Body of pancreas (tissue), 4 donors: ENCODE measurements at regions not wholly inside any gene's neighbourhood (a gene's known extent, or its start where the extent isn't known, plus 50 kb on each side); places are given as distances from the start of the nearest gene placed in this dataset.

Experiments
- ATAC-seq: fragments of 150-250 bp; one replicate; pipeline ENCODE4 v1.9.1; 2016
- DNase-seq, 4 donors: peaks; one replicate each; pipeline ENCODE4 v3.0.0-alpha.2; 2019
- H3K27ac ChIP-seq, 4 donors: fragments of 200-600 bp; sonication (generic); 1 replicate in 3 of 4; 2 replicates in 1 of 4; pipeline versions ENCODE4 v1.5.1 to v1.6.1; 2016 to 2019; ENCODE audit warnings: mild to moderate bottlenecking in 1 of 4, mixed read lengths in 1 of 4, moderate library complexity in 1 of 4
- H3K27me3 ChIP-seq, 2 donors: fragments of 200-600 bp; sonication (generic); one replicate each; pipeline ENCODE4 v1.6.0; 2016; ENCODE audit warnings: mild to moderate bottlenecking in 1 of 2
- H3K36me3 ChIP-seq, 2 donors: fragments of 200-600 bp; sonication (generic); replicated peaks in 1 of 2; 2 replicates each; pipeline ENCODE4 v1.5.1; 2016; ENCODE audit warnings: low read depth in 2 of 2; ENCODE audit not compliant: insufficient read depth in 1 of 2
- H3K4me1 ChIP-seq: fragments of 200-600 bp; sonication (generic); one replicate; pipeline ENCODE4 v1.6.0; 2016
- H3K4me3 ChIP-seq, 2 donors: fragments of 200-600 bp; sonication (generic); 1 replicate in 1 of 2; 2 replicates in 1 of 2; pipeline ENCODE4 v1.5.1; 2016 to 2019
- H3K9me3 ChIP-seq, 3 donors: fragments of 200-600 bp; sonication (generic); 1 replicate in 2 of 3; 2 replicates in 1 of 3; pipeline ENCODE4 v1.5.1; 2016
- POLR2A ChIP-seq, 3 donors: fragments of 450-650 bp; IDR thresholded peaks; one replicate each; pipeline ENCODE4 v1.6.1; 2016; ENCODE audit warnings: antibody characterized with exemption in 3 of 3, mild to moderate bottlenecking in 2 of 3
- WGBS, 2 donors: methylation state at CpG; one replicate each; pipeline ENCODE4 v1.1.5; 2017; 5-methylcytosine and 5-hydroxymethylcytosine counted together
- intact Hi-C: fragments of 100-400 bp; cut with DNase I; formaldehyde crosslinking; loops from one replicate; pipeline ENCODE4 v1.15.1; 2023
- TF ChIP-seq, protein P1 (sequence below), 7 experiments: fragments of 450-650 bp in 4 of 7; fragments of 200-600 bp in 3 of 7; sonication (generic) in 3 of 7; IDR thresholded peaks; one replicate each; pipeline ENCODE4 v1.5.1; 2016 to 2019; ENCODE audit warnings: antibody characterized with exemption in 7 of 7

- WGBS, 2 donors: 37 to 65% methylated on average over 1 of the region's 1 CpG
Observed at GRCh38 chr1:192059407-192059806, 98.9 kb upstream of the RGS18 start.

DNA sequence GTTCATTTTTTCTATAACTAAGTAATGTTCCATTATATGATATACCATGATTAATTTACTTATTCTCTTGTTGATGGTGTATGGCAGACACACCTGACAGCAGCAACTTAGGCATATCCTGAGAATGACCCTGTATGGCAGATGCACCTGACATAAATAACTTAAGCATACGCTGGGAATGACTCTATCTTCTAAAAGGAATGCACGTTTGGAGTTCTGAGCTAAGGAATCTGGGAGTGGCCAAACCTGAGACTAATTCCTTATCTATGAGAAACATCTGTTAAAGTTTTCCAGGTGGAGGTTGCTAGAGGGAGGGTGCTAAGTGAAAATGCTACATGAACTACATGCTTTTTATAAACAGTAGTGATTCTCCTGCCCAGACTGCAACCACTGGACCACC is 96.7 kb upstream of the RGS18 start:
- WGBS, 2 donors: 24 to 35% methylated on average over 2 of the region's 2 CpGs
- intact Hi-C loops: no loop called here

More at GRCh38 chr1:192059407-192059806, 98.9 kb upstream of the RGS18 start:
- Histone ChIP-seq H3K36me3 (no peaks in the 10 kb centered on the region), H3K27ac (no peak overlapping the region), H3K9me3 (no peaks in the 10 kb centered on the region), H3K4me1 (no peaks in the 10 kb centered on the region), H3K4me3 (no peak overlapping the region), H3K27me3 (no peaks in the 10 kb centered on the region)
- ATAC-seq: no peak
- intact Hi-C loops: no loop called here
- TF ChIP-seq, protein P1, sequence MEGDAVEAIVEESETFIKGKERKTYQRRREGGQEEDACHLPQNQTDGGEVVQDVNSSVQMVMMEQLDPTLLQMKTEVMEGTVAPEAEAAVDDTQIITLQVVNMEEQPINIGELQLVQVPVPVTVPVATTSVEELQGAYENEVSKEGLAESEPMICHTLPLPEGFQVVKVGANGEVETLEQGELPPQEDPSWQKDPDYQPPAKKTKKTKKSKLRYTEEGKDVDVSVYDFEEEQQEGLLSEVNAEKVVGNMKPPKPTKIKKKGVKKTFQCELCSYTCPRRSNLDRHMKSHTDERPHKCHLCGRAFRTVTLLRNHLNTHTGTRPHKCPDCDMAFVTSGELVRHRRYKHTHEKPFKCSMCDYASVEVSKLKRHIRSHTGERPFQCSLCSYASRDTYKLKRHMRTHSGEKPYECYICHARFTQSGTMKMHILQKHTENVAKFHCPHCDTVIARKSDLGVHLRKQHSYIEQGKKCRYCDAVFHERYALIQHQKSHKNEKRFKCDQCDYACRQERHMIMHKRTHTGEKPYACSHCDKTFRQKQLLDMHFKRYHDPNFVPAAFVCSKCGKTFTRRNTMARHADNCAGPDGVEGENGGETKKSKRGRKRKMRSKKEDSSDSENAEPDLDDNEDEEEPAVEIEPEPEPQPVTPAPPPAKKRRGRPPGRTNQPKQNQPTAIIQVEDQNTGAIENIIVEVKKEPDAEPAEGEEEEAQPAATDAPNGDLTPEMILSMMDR (IDR thresholded peaks at IDR 0.05): no peak
- TF ChIP-seq POLR2A (IDR thresholded peaks at IDR 0.05): no peak
- no peak for DNase-seq

DNA sequence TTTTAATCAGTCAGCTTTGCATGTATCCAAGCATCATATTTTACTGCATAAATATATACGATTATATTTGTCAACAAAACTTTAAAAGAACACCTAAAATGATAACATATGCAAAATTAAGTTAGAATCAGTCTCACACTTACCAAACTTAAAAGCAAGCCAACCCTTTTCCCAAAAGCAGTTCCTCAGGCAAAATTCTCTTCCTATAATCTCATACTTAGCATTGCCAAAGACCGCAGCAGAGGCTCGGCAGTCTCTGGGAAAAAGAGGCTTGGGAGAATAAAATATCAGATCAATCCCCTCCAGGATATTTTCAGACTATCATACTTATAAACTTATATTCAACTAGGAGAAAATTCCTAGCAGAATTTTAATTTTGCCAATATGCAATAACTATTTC is 93.2 kb upstream of the RGS18 start:
- no peak for ATAC-seq
- 73 to 76% methylated on average over 3 of the region's 3 CpGs for WGBS, 2 donors
- Histone ChIP-seq H3K4me1 (no peaks in the 10 kb centered on the region), H3K27ac (no peak overlapping the region), H3K27me3 (no peaks in the 10 kb centered on the region), H3K9me3 (no peaks in the 10 kb centered on the region), H3K4me3 (no peak overlapping the region), H3K36me3 (no peaks in the 10 kb centered on the region)
- DNase-seq: no peak
- intact Hi-C loops: no loop called here
- TF ChIP-seq, protein P1 (IDR thresholded peaks at IDR 0.05): no peak
- no peak for TF ChIP-seq POLR2A (IDR thresholded peaks at IDR 0.05)

More for the DNA sequence above, 96.7 kb upstream of the RGS18 start:
- ATAC-seq: no peak
- Histone ChIP-seq H3K36me3 (no peaks in the 10 kb centered on the region), H3K27ac (no peak overlapping the region), H3K27me3 (no peaks in the 10 kb centered on the region), H3K4me1 (no peaks in the 10 kb centered on the region), H3K4me3 (no peak overlapping the region), H3K9me3 (no peaks in the 10 kb centered on the region)
- TF ChIP-seq, protein P1 (IDR thresholded peaks at IDR 0.05): no peak
- TF ChIP-seq POLR2A (IDR thresholded peaks at IDR 0.05): no peak
- no peak for DNase-seq

DNA sequence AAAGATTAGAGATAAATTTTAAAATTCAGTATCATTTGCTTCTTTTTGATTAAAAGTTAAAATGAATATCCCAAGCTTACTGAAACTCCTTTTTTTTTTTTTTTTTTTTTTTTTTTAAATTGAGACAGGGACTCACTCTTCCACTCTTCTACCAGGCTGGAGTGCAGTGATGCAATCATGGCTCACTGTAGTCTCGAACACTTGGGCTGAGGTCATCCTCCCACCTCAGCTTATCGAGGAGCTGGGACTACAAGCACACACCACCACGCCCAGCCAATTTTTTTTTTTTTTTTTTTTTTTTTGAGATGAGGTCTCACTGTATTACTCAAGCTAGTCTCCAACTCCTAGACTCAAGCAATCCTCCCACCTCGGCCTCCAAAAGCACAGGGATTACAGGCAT is 92.1 kb upstream of the RGS18 start:
- no peak overlapping the region for H3K4me3 ChIP-seq
- H3K4me1 ChIP-seq: no peaks in the 10 kb centered on the region
- no peak for ATAC-seq
- no peaks in the 10 kb centered on the region for H3K36me3 ChIP-seq
- no peaks in the 10 kb centered on the region for H3K27me3 ChIP-seq
- intact Hi-C loops: no loop called here
- H3K27ac ChIP-seq: no peak overlapping the region
- no peaks in the 10 kb centered on the region for H3K9me3 ChIP-seq
- WGBS, 2 donors: 72 to 79% methylated on average over 4 of the region's 4 CpGs
- DNase-seq: no peak
- TF ChIP-seq POLR2A (IDR thresholded peaks at IDR 0.05): no peak
- TF ChIP-seq, protein P1 (IDR thresholded peaks at IDR 0.05): no peak

DNA sequence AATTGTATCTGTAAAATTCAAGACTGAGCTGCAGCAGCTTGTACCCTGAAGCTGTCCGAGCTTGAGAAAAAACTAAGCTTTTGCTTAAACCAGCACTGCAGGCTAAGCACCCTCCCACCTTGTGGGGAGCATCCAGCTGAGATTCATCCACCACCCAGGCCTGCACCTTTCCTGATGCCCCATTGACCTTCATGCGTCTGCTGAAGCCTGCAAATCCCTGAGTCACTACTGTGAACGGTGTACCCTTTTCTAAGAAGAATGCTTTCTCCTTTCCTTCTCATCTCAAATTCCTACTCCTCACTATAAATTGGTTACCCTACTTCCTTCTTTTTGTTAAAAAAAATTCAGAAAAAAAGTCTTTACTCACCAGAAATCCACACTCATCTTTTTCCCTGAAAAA is 90.9 kb upstream of the RGS18 start:
- 51 to 73% methylated on average over 3 of the region's 3 CpGs for WGBS, 2 donors
- no peak for TF ChIP-seq POLR2A (IDR thresholded peaks at IDR 0.05)
- TF ChIP-seq, protein P1 (IDR thresholded peaks at IDR 0.05): no peak
- no peaks in the 10 kb centered on the region for H3K27me3 ChIP-seq
- no peak for DNase-seq
- no peak for ATAC-seq
- no peaks in the 10 kb centered on the region for H3K9me3 ChIP-seq
- H3K27ac ChIP-seq: no peak overlapping the region
- no peak overlapping the region for H3K4me3 ChIP-seq
- intact Hi-C loops: no loop called here
- no peaks in the 10 kb centered on the region for H3K4me1 ChIP-seq
- no peaks in the 10 kb centered on the region for H3K36me3 ChIP-seq
